T-helper 17 cell (primary cell): ENCODE measurements at regions not wholly inside any gene's neighbourhood (a gene's known extent, or its start where the extent isn't known, plus 50 kb on each side); places are given as distances from the start of the nearest gene placed in this dataset.

Experiments used
- ATAC-seq: fragments of 150-1000 bp; cut with Tn5 transposase; 2 replicates; pipeline ENCODE4 v1.10.0; 2021; ENCODE audit warnings: mild to moderate bottlenecking, moderate library complexity
- DNase-seq, 3 donors: peaks; one replicate each; pipeline versions ENCODE4 v3.0.0 to v3.0.0-alpha.2; 2020 to 2021
- H3K9me3 ChIP-seq: one replicate; pipeline ENCODE4 v1.7.0; 2013; ENCODE audit warnings: low read length, mild to moderate bottlenecking; ENCODE audit not compliant: control insufficient read depth, poor library complexity, severe bottlenecking
- H3K27ac Mint-ChIP-seq: one replicate; pipeline ENCODE4 v1.8.0; 2022; ENCODE audit warnings: mild to moderate bottlenecking, moderate library complexity, mixed read lengths
- H3K27me3 Mint-ChIP-seq: one replicate; pipeline ENCODE4 v1.8.0; 2022; ENCODE audit warnings: mixed read lengths
- H3K36me3 Mint-ChIP-seq: one replicate; pipeline ENCODE4 v1.8.0; 2022; ENCODE audit warnings: low read depth, mixed read lengths
- H3K4me1 Mint-ChIP-seq: one replicate; pipeline ENCODE4 v1.8.0; 2022; ENCODE audit warnings: mild to moderate bottlenecking, mixed read lengths
- H3K4me3 Mint-ChIP-seq: one replicate; pipeline ENCODE4 v1.8.0; 2022; ENCODE audit warnings: mild to moderate bottlenecking, moderate library complexity, mixed read lengths

- peaks cover 3% of the 10 kb centered on the region for H3K4me1 Mint-ChIP-seq
- H3K27ac Mint-ChIP-seq = no peak overlapping the region
- H3K36me3 Mint-ChIP-seq = no peaks in the 10 kb centered on the region
- ATAC-seq = no peak
- no peak for DNase-seq
- H3K4me3 Mint-ChIP-seq = no peak overlapping the region
- no peaks in the 10 kb centered on the region for H3K27me3 Mint-ChIP-seq
- no peaks in the 10 kb centered on the region for H3K9me3 ChIP-seq
These were observed 214.6 kb downstream of the BRD1 start for GRCh38 chr22:49613108-49613507.

- Mint-ChIP-seq H3K36me3 (no peaks in the 10 kb centered on the region), H3K27ac (no peak overlapping the region)
- no peak for DNase-seq
These were observed 218.3 kb downstream of the BRD1 start for GRCh38 chr22:49609207-49609876.

GRCh38 chr22:49608660-49609059, 219.0 kb downstream of the BRD1 start:
- Mint-ChIP-seq H3K4me3 (no peak overlapping the region), H3K4me1 (no peaks in the 10 kb centered on the region), H3K36me3 (no peaks in the 10 kb centered on the region), H3K27ac (no peak overlapping the region), H3K27me3 (no peaks in the 10 kb centered on the region)
- ATAC-seq (no peak), DNase-seq (no peak)
- H3K9me3 ChIP-seq = peaks cover 4% of the 10 kb centered on the region

More at GRCh38 chr22:49609207-49609876, 218.3 kb downstream of the BRD1 start:
- Mint-ChIP-seq H3K27me3 (no peaks in the 10 kb centered on the region), H3K4me1 (no peaks in the 10 kb centered on the region), H3K4me3 (no peak overlapping the region)
- ATAC-seq = no peak
- H3K9me3 ChIP-seq = peaks cover 3% of the 10 kb centered on the region

GRCh38 chr22:49608228-49608627, 219.4 kb downstream of the BRD1 start:
- Mint-ChIP-seq H3K27me3 (no peaks in the 10 kb centered on the region), H3K4me3 (no peak overlapping the region), H3K4me1 (peaks cover 3% of the 10 kb centered on the region), H3K27ac (no peak overlapping the region), H3K36me3 (peaks cover 2% of the 10 kb centered on the region)
- peaks cover 4% of the 10 kb centered on the region for H3K9me3 ChIP-seq
- DNase-seq = no peak
- ATAC-seq = no peak

- H3K4me1 Mint-ChIP-seq = peaks cover 3% of the 10 kb centered on the region
- ATAC-seq (no peak), DNase-seq (no peak)
- peaks cover 4% of the 10 kb centered on the region for H3K36me3 Mint-ChIP-seq
- H3K4me3 Mint-ChIP-seq = no peak overlapping the region
- H3K27ac Mint-ChIP-seq = no peak overlapping the region
- H3K9me3 ChIP-seq = peaks cover 4% of the 10 kb centered on the region
- H3K27me3 Mint-ChIP-seq = no peaks in the 10 kb centered on the region
These were observed 219.9 kb downstream of the BRD1 start for GRCh38 chr22:49607821-49608220.

- ATAC-seq = no peak
- Mint-ChIP-seq H3K4me3 (no peak overlapping the region), H3K4me1 (peaks cover 3% of the 10 kb centered on the region), H3K27me3 (no peaks in the 10 kb centered on the region), H3K36me3 (peaks cover 4% of the 10 kb centered on the region), H3K27ac (no peak overlapping the region)
- DNase-seq = no peak
- H3K9me3 ChIP-seq = peaks cover 4% of the 10 kb centered on the region
These were observed 220.9 kb downstream of the BRD1 start for GRCh38 chr22:49606562-49607290.

GRCh38 chr22:49604732-49605302, 222.9 kb downstream of the BRD1 start:
- Mint-ChIP-seq H3K36me3 (peaks cover 4% of the 10 kb centered on the region), H3K4me1 (peaks cover 3% of the 10 kb centered on the region), H3K27ac (no peak overlapping the region), H3K27me3 (no peaks in the 10 kb centered on the region), H3K4me3 (no peak overlapping the region)
- ATAC-seq = no peak
- peaks cover 4% of the 10 kb centered on the region for H3K9me3 ChIP-seq
- no peak for DNase-seq

- no peak for DNase-seq
- Mint-ChIP-seq H3K36me3 (peaks cover 4% of the 10 kb centered on the region), H3K27ac (no peak overlapping the region), H3K4me3 (no peak overlapping the region), H3K27me3 (no peaks in the 10 kb centered on the region), H3K4me1 (peaks cover 3% of the 10 kb centered on the region)
- no peak for ATAC-seq
- H3K9me3 ChIP-seq = peaks cover 4% of the 10 kb centered on the region
These were observed 224.7 kb downstream of the BRD1 start for GRCh38 chr22:49603016-49603415.

GRCh38 chr22:49602481-49602880, 225.2 kb downstream of the BRD1 start:
- Mint-ChIP-seq H3K4me3 (no peak overlapping the region), H3K36me3 (peaks cover 4% of the 10 kb centered on the region), H3K27ac (no peak overlapping the region), H3K27me3 (no peaks in the 10 kb centered on the region), H3K4me1 (peaks cover 3% of the 10 kb centered on the region)
- no peak for DNase-seq
- ATAC-seq = no peak
- H3K9me3 ChIP-seq = peaks cover 4% of the 10 kb centered on the region

GRCh38 chr22:49601614-49602321, 225.9 kb downstream of the BRD1 start:
- Mint-ChIP-seq H3K4me3 (no peak overlapping the region), H3K27ac (no peak overlapping the region), H3K36me3 (peaks cover 4% of the 10 kb centered on the region), H3K27me3 (no peaks in the 10 kb centered on the region), H3K4me1 (peaks cover 3% of the 10 kb centered on the region)
- ATAC-seq (no peak), DNase-seq (no peak)
- H3K9me3 ChIP-seq = peaks cover 4% of the 10 kb centered on the region

- no peak overlapping the region for H3K4me3 Mint-ChIP-seq
- no peak for ATAC-seq
- DNase-seq = no peak
- peaks cover 4% of the 10 kb centered on the region for H3K9me3 ChIP-seq
- peaks cover 4% of the 10 kb centered on the region for H3K36me3 Mint-ChIP-seq
- no peaks in the 10 kb centered on the region for H3K27me3 Mint-ChIP-seq
- peaks cover 3% of the 10 kb centered on the region for H3K4me1 Mint-ChIP-seq
- H3K27ac Mint-ChIP-seq = no peak overlapping the region
These were observed 226.7 kb downstream of the BRD1 start for GRCh38 chr22:49600891-49601431.

- peaks cover 4% of the 10 kb centered on the region for H3K9me3 ChIP-seq
- Mint-ChIP-seq H3K4me3 (no peak overlapping the region), H3K4me1 (peaks cover 3% of the 10 kb centered on the region), H3K27me3 (no peaks in the 10 kb centered on the region), H3K36me3 (peaks cover 4% of the 10 kb centered on the region), H3K27ac (no peak overlapping the region)
- ATAC-seq (no peak), DNase-seq (no peak)
These were observed 227.2 kb downstream of the BRD1 start for GRCh38 chr22:49600468-49600867.
